ENCODE measurements at regions not wholly inside any gene's neighbourhood (a gene's known extent, or its start where the extent isn't known, plus 50 kb on each side); places are given as distances from the start of the nearest gene placed in this dataset.

- TF ChIP-seq CTCF (IDR thresholded peaks at IDR 0.05 in 4 of 5, conservative IDR thresholded peaks at IDR 0.05 in 1 of 5) (no peak), POLR2A (IDR thresholded peaks at IDR 0.05) (no peak)
Observed at GRCh38 chr1:81190003-81190402, 610.7 kb upstream of the ADGRL2 start.
